HG03103 (cell line): ENCODE measurements at regions not wholly inside any gene's neighbourhood (a gene's known extent, or its start where the extent isn't known, plus 50 kb on each side); places are given as distances from the start of the nearest gene placed in this dataset.

Experiments
- ATAC-seq: cut with Tn5 transposase; IDR thresholded peaks from one replicate; pipeline ENCODE4 v1.9.1; 2021; ENCODE audit warnings: low read depth; ENCODE audit not compliant: unreplicated experiment

DNA sequence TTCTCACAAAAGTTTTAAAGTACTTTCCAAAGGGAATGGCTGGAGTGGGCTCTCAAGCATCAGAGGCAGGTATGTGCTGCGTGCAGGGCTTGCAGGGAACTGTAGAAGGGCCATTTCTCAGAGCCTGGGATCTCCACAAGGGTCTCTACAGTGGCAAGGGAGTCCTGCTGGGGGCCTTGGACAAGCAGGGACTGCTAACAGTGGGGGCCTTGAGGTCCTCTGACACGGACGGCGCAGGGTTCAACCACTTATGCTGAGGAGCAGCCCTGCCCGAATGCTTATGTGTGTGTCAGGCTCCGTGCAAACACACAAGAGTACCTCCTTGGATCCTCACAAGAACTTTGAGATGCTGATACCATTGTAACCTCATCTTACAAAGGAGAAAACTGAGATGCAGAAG, 342.1 kb upstream of the COBL start:
- no peak for ATAC-seq

DNA sequence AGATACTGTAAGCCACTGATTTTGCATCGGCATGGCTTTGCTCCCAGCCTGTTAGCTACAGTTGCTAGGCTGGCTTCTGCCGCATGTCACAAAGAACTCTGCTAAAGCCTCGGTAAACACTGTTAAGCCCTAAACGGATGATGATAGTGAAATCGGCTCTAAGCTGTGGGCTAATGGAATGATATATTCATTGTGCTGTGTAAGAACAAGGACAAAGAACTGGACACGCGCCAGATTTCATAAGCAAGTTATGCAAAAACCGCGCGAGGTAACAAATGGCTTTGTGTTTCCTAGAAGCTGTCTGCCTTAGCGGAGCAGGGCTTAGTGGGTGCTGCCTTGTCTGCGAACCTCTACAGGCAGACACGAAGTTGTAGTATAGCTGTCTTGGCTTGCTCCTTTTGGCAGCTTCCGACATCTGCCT, 331.3 kb upstream of the COBL start:
- no peak for ATAC-seq

DNA sequence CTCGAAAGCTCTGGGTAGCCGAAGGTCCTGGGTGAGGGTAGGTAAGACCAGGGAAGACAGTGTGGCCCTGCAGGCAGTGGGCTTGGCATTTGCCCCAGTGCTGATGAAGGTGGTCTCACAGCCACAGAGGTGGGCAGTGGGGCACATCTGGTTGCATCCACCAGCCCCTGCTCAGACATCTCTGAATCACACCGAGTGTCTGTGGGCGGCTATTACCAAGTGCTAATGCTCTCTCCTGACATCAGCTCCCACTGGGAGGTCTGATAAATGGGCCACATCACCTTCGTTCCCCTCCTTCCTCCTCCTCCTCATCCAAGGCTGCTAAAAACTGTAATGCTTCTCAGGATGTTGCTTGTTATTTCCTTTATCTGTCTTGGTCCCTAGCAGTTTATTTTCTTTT, 330.9 kb upstream of the COBL start:
- no peak for ATAC-seq

DNA sequence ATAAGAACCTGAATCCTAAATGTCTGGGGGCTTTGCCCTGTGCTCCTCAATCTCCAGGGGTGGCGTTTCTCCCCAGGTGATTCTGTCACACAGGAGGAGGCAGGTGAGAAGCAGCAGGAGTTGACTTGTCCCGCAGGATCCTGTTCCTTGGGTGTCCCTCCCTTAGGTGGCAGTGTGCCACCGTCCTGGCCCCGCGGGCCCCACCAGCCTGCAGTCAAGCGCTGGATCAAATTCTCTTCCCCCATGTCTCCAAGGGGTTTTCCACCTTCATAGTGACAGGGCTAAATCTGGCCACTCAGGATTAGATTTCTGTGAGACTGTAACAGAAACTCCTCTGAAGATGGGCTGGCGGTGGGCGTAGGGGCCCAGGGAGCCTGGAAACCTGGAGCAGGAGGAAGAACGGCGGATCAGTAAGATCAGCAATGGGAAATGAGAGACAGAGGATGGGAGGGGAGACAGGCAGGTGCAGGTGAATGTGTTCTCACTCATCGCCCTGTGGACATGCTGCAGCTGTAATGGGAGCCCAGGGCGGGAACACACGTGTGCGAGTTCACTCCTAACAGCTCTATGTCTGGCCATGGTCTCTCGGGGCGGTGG, 329.2 kb upstream of the COBL start:
- no peak for ATAC-seq

DNA sequence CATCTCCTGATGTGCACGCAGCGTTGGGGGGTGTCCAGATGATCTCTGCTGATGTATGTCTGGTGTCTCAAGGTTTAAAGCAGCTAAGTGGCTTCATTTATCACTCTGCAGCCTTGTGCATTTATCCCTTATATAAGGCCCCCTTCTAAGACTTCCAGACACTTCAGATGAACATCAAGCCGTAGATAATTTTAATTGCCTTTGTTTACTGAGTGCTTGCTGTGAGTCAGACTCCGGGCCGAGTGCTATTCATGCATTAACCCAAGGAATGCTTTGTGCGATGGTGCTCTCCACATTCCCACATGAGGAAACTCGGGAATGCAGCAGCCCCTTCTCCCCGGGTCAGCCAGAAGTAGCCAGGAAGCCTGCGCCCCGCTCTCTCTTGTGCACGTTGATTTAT, 328.6 kb upstream of the COBL start:
- no peak for ATAC-seq

DNA sequence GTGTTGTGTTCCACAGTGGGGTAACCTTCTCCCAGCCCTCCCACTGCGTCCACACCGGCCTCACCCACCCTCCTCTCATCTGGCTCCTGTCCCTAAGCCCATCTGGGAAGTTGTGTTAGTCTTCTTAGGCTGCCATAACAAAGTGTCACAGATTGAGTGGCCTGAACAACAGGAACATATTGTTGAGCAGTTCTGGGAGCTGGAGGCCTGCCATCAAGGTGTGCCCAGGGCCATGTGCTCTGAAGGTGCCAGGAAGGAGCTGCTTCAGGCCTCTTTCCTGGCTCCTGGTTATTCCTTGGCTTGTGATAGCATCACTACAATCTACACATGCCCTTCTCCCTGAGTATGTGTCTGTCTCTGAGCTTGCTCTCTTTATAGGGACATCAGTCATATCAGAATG, 327.6 kb upstream of the COBL start:
- ATAC-seq = no peak

DNA sequence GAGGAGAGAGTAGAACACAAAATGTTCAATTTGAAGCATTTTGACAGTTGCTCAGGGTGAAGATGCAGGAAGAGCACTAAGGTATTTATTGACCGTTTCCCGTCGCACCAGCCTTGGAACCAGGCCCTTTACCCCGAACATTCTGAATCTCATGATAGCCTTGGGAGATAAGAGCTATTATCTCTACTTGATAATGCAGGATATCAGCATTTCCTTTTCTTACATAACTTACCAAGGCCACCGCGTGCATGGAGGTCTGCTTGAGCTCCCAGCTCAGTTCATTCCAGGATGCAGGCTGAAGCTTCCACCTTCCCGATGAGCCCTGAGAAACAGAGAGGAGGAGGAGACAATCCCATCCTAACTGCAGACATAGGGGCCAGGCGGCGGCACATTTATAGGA, 324.2 kb upstream of the COBL start:
- no peak for ATAC-seq

DNA sequence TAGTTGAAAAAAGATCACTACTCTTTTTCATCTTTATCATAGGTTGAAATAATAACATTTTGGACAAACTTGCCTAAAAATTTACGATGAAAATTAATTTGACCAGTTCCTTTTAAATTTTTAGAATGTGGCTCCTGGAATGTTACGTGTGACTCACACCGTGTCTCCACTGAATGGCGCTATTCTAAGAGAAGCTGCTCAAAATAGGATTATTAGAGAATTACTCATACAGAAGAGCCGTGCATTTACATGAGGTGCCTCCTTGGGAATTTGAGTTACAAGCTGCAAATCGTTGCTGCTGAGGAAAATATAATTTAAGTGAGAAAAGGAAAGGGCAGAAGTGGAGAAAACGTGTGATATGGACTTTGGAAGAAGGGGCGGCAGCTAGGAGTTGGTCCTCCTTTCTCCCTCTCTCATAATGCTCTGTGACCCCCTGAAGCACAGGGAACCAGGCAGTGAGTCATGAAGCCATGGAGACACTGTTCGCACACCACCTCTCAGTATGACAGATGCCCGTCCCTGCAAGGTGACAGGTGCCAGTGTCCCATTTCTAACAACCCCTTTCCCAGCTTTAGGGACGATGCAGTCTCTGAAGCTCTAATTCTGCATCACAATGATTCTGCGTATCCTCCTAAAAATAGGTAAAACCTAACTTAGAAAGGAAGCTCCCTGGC, 323.2 kb upstream of the COBL start:
- ATAC-seq = no peak

DNA sequence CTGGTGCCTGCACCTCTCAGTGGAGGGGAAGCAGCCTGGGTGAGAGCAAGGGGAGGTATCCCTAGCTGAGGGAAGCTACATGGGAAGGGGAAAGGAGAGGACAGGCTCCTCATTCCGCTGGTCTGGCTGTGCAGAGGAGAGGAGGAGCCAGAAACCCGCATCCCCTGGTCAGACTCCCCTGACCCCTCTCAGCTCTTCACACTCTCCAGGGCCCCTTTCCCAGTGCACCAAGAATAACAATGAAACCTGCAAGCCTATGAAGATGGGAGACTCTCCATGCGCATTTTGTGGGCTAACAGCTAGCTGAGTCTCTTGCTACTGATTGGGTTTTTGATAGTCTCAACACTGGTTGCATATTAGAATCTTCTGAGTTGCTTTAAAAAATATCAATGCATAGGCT, 319.9 kb upstream of the COBL start:
- ATAC-seq = no peak

DNA sequence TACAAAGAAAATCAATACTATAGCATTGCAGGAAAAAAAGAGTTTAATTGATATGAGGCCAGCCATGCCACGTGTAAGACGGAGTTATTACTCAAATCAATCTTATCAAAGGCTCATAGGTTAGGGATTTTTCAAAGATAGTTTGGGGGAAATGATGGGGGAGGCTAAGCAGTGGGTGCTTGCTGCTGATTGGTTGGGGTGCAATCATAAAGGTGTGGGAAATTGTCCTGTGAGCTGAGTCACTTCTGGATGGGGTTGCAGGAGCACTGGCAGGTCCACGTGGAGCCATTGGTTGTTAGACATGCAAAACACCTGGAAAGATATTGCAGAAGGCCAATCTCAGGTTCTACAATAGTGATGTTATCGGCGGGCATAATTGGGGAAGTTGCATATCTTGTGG, 319.2 kb upstream of the COBL start:
- ATAC-seq = no peak

DNA sequence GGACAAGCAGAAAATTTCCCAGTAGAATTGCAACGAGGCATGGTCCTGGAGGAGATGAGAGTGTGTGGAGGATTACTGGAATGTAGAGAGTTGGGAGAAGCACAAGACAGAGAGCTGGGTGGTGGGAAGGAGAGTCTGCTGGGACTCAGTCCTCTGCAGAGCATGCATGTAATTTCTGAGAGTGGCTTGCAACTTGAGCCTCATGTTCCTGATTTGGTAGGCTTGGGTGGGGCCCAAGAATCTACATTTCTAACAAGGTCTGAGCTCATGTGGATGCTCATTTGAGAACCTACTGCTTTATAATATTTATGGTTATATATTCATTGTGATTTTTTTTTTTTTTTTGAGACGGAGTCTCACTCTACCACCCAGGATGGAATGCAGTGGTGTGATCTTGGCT, 317.9 kb upstream of the COBL start:
- no peak for ATAC-seq

DNA sequence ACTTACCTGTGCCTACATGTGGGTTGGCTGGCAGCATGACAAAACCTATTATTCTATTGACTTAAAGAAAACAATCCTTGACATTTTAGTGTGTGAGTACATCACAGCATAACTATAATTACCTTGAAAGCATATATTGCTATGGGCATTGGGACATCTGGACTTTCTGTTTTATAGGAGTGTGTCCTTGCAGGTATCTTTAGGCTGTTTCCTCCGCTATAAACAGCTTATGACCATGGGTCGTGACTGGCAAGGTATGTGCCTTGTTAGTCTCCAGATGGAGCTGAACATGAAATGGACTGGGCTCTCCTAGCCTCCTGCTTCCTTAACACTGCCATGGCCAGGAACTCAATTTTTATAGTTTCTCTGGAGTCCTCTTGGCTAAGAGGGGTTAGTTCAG, 317.4 kb upstream of the COBL start:
- ATAC-seq = no peak

DNA sequence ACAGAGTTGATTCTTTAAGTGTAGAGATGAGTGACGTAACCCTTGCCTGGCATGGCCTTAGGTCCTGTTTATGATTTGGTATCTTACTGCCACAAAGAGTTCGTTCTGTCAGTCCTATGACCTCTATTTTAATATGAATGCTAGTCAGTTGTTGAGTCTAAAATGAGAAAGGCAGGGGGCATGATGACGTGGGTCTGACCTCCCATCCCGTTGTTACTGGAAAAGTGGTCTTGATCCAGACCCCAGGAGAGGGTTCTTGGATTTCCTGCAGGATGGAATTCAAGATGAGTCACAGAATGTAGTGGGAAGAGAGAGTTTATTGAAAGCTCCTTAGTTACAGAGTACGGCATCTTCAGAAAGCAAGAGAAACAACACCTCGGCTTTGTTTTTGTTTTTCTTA, 317.0 kb upstream of the COBL start:
- no peak for ATAC-seq

DNA sequence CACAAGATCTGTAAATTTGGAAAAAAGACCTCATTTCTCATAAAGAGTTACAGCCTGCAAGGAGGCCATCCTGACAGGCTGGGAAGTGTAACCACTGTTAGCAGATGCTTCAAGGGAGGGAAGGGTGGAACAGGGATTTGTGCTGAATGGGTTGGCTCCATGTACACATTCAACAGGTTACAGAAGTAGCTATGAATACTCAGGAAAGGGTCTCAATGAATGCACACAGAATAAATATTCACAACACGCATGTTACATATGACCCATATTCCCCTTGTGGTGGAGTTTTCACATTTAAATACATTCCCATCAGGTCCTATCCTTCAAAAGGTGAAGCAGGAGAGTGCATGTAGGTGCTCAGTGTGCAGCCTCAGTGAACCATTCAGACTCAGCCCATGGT, 316.4 kb upstream of the COBL start:
- ATAC-seq = no peak

DNA sequence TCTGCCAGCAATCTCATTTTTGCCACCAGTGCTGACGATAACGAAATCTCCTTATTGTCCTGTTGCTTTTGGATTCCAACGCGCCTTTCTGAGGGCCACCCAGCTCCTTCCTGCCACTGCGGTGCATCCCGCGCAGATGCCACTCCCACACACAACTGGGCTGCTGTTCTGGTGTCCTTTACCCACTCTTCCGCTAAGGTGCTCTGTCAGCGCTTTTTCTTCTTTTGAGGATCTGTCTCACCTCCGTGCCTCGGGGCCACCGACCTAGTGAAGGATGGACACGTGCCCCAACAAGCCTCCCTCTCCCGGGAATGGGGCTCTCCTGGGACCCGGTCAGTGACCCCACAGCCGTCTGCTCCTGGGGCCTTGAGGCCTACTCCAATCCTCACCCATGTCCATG, 314.3 kb upstream of the COBL start:
- no peak for ATAC-seq

DNA sequence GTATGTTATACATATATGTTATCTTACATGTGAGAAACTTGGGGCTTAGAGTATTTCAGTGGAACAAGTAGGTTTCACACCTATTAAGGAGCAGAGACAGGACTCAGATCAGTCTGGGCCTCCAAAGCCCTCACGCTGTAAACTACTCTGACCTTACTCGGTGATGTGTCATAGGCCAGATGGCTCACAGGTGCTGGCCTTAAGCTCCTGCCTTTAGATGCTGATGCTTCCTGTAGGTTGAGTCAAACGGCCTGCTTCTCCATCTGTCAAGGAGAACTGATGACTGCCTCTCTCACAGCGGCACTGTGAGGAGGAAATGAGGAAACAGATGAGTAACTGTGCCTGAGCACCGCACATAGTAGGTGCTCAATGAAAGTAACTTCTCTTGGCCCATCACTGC, 312.6 kb upstream of the COBL start:
- ATAC-seq = no peak

DNA sequence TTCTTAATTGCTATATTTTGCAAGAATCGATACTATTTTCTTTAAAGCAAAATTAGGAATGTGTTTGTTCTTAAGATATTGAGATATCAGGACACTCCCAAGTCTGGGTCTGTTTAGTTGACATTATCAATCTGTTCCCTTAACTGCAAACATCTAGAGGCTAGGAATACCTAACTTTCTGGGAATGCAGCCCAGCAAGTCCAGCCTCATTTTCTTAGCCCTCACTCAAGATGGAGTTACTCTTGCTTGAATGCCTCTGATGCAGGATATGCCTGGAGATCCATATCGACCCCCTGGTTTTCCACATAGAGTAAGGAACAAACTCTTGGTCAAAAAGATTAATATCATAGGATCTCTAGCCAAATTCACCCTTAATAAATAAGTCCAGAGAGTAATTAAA, 305.3 kb upstream of the COBL start:
- ATAC-seq = no peak

DNA sequence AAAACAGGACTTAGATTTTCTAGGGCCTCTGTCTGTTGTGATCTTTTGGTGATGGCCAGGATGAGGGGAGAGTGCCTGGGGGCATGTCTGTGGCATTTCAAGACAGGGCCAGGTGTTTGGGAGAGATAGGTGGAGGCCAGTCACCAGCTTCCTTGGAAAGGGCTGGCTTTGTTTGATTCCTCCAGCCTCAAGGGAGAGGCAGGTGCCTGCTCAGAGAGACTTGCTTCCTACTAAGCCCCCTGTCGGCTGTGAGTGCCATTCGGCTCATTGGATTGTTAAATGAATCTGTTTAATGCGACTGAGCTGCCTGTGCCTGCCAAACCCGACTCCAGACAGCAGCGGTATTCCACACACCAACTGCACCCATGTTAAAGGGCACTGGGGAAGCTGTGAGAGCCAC, 304.1 kb upstream of the COBL start:
- no peak for ATAC-seq

DNA sequence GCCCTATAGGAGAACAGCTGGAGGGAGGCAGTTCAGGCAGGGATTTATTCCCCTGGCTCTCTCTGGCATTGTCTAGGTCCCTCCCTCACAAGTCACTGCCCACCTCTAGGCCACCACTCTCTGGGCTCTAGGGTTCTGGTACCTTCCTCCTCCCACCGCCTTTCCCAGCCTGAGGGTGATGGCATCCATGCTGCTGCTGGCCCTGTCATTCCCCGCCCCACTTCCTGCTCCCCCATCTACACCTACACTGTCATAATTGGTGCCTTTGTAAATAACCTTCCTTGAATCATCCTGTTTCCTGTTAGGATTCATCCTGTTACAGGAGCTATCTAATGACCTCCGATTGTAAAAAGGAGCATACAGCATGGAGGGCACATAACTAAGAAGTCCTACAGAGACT, 303.3 kb upstream of the COBL start:
- no peak for ATAC-seq

DNA sequence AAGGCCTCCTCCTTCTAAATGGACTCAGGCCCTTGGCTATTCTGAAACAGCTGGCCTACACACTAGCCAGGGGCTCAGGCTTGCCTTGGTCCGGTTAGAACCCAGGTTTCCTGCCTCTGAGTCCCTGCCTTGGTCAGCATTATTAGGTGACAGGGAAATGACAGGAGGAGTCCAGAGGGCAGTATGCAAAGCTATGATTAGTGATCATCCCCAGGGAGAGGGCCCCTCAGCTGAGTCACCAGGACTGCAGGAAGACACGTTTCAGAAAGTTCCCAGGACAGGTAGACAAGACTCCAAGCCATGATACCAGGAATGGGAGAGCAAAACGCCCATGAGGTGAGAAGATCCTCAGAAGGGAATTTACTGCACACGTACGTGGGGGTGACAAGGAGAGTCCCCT, 301.1 kb upstream of the COBL start:
- ATAC-seq = no peak

DNA sequence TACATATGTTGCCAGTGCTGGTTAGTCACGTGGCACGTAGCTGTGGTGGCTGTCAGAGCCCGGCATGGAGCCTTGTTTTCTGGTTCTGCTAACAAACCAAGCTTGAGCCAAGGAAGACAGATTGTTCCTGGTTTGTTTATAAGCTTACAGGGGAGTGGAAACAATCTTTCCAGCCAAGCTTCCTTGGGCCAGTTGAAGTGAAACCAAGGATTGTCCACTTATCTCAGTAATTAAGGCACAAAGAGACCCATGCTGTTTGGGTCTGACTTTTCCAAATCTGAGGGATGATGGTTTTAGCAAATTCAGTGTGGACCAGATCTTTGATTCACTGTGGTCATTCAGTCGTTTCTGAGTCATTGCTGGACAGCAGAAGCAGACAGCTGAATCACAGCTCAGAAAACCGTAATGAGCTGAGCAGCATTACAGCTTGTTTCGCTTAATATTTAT, 297.3 kb upstream of the COBL start:
- no peak for ATAC-seq

DNA sequence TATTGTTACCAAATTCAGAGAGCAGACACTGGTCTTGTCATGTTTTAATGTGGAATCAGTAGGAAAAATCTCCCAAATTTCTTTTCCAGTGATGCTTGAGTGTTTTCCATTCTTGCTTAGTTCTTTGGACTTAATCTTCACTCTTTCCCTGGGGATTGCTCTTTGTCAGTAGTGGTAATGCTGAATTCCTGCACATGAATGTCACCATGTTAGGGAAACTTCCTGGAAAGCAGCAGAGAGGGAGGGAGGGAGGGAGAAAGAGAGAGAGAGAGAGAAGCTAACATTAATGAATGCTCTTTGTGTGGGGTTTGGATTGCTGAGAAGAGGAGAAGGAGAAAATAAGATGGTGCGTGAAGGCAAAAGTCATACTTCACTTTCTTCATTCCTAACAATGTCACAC, 295.3 kb upstream of the COBL start:
- ATAC-seq = no peak

DNA sequence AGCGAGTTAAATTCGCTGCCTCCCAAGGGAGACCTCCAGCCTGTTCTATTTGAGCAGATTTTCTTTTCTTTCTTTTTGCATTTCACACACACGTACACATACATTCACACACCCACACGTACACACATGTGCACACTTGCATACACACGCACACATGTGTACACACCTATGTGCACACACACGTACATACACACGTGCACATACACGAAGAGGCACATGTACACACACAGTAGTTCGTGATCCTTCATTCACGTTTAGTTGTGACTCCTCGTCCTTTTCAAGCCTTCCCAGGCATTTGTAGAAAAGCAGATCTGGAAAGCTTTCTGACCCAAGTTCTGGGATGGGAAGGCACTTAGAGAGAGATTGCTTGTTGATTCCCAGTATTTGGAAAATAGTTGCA, 290.8 kb upstream of the COBL start:
- ATAC-seq = no peak
